HepG2 (cell line): ENCODE measurements at regions not wholly inside any gene's neighbourhood (a gene's known extent, or its start where the extent isn't known, plus 50 kb on each side); places are given as distances from the start of the nearest gene placed in this dataset.

ENCODE experiments used
- ATAC-seq: fragments of 200-7000 bp; cut with Tn5 transposase; 3 replicates; pipeline ENCODE4 v1.9.1; 2020; ENCODE audit warnings: mild to moderate bottlenecking, moderate library complexity
- BruUV-seq: library from RNA; stranded (reverse); fragments of 400-500 nt; replicated peaks from 2 replicates; lab custom pipeline; 2021; lab: Mats Ljungman, UMichigan
- CTCF ChIA-PET: fragments of 300-600 bp; formaldehyde crosslinking; extraction: SDS; loops from one replicate; lab custom pipeline; 2021; ENCODE audit warnings: low total read pairs, inconsistent platforms, low intra/inter-chr PET ratio; lab: Yijun Ruan, JAX
- POLR2A ChIA-PET: fragments of 350-600 bp; sonication (Branson Sonifier 250); formaldehyde crosslinking; loops from one replicate; lab custom pipeline; 2020; ENCODE audit warnings: antibody characterized with exemption, inconsistent platforms; lab: Yijun Ruan, JAX
- DNase-seq: peaks from one replicate; pipeline ENCODE4 v3.0.0-alpha.2; 2015; ENCODE audit warnings: low spot score
- FAIRE-seq: peaks from 3 replicates; lab custom pipeline; 2011; peaks lifted over from hg19 to GRCh38; lab: Jason Lieb, UNC
- H2AFZ ChIP-seq: one replicate; pipeline ENCODE4 v1.6.1; 2011; ENCODE audit warnings: low read length, inconsistent platforms
- H3K27ac ChIP-seq: fragments of 300-600 bp; 3 replicates; pipeline ENCODE4 v1.8.0; 2011; ENCODE audit warnings: mixed run types, mild to moderate bottlenecking, mixed read lengths, low read length, inconsistent platforms; ENCODE audit not compliant: insufficient read depth; ENCODE audit errors: extremely low read length
- H3K27me3 ChIP-seq, 2 experiments: fragments of 200-600 bp in 1 of 2; 2 replicates in 1 of 2; 3 replicates in 1 of 2; pipeline versions ENCODE4 v1.6.0 to v1.8.0; 2011; ENCODE audit warnings: low read length in 2 of 2, mild to moderate bottlenecking in 2 of 2, moderate library complexity in 2 of 2, inconsistent platforms in 1 of 2; ENCODE audit not compliant: insufficient read depth in 2 of 2, control insufficient read depth in 1 of 2
- H3K36me3 ChIP-seq, 2 experiments: fragments of 200-600 bp in 1 of 2; replicated peaks in 1 of 2; 2 replicates in 1 of 2; 3 replicates in 1 of 2; pipeline versions ENCODE4 v1.5.1 to v1.8.0; 2011; ENCODE audit warnings: low read length in 2 of 2, inconsistent platforms in 1 of 2; ENCODE audit not compliant: insufficient read depth in 2 of 2, control insufficient read depth in 1 of 2
- H3K4me1 ChIP-seq: 2 replicates; pipeline ENCODE4 v1.5.1; 2012; ENCODE audit warnings: low read length, inconsistent platforms; ENCODE audit not compliant: insufficient read depth
- H3K4me2 ChIP-seq: 2 replicates; pipeline ENCODE4 v1.6.0; 2011; ENCODE audit warnings: low read depth, low read length, inconsistent platforms
- H3K4me3 ChIP-seq, 3 experiments: fragments of 200-600 bp in 1 of 3; sonication (generic), shearing (Covaris generic) in 1 of 3; replicated peaks in 1 of 3; 2 replicates each; pipeline ENCODE4 v1.5.1; 2011 to 2016; ENCODE audit warnings: low read length in 3 of 3, inconsistent platforms in 2 of 3, low read depth in 2 of 3, mild to moderate bottlenecking in 2 of 3, control low read depth in 1 of 3, mixed read lengths in 1 of 3; ENCODE audit not compliant: insufficient read depth in 1 of 3
- H3K79me2 ChIP-seq: one replicate; pipeline ENCODE4 v1.6.1; 2011; ENCODE audit warnings: low read length, inconsistent platforms; ENCODE audit not compliant: insufficient read depth
- H3K9ac ChIP-seq: 2 replicates; pipeline ENCODE4 v1.6.0; 2011; ENCODE audit warnings: mild to moderate bottlenecking, low read depth, low read length, inconsistent platforms; ENCODE audit not compliant: insufficient read depth
- H3K9me3 ChIP-seq: 2 replicates; pipeline ENCODE4 v1.5.1; 2012; ENCODE audit warnings: mild to moderate bottlenecking, low read length
- H4K20me1 ChIP-seq: 2 replicates; pipeline ENCODE4 v1.6.0; 2011; ENCODE audit warnings: inconsistent platforms, mild to moderate bottlenecking, low read length, moderate library complexity; ENCODE audit not compliant: insufficient read depth
- E2F5 ChIP-seq: sonication (generic); formaldehyde crosslinking; conservative IDR thresholded peaks from 2 replicates; pipeline ENCODE4 v1.4.0; 2020; ENCODE audit warnings: missing genetic modification reagents
- ZBTB38 ChIP-seq: sonication (generic); formaldehyde crosslinking; IDR thresholded peaks from 2 replicates; pipeline ENCODE4 v1.5.1; 2020; ENCODE audit warnings: mild to moderate bottlenecking, missing genetic modification reagents
- ZGPAT ChIP-seq: IDR thresholded peaks from 2 replicates; pipeline ENCODE4 v1.6.1; 2016; ENCODE audit warnings: mild to moderate bottlenecking
- ZNF160 ChIP-seq: sonication (generic); formaldehyde crosslinking; IDR thresholded peaks from 2 replicates; pipeline ENCODE4 v1.8.0; 2022; ENCODE audit warnings: mild to moderate bottlenecking, inconsistent platforms, missing genetic modification reagents
- ZXDC ChIP-seq: sonication (generic); formaldehyde crosslinking; IDR thresholded peaks from 2 replicates; pipeline ENCODE4 v1.5.0; 2020; ENCODE audit warnings: mild to moderate bottlenecking, missing genetic modification reagents
- WGBS: methylation state at CpG from one replicate; pipeline ENCODE4 v1.1.6; 2017; ENCODE audit warnings: low lambda C conversion rate; 5-methylcytosine and 5-hydroxymethylcytosine counted together
- in situ Hi-C: cut with HindIII; loops from 2 replicates; pipeline ENCODE4 v1.10.0; 2017; ENCODE audit warnings: low pct_unique_long_range_greater_than_20kb; ENCODE audit not compliant: extremely low pct_ligation_motif_present
- intact Hi-C: fragments of 100-400 bp; cut with micrococcal nuclease; formaldehyde crosslinking; loops from one replicate; pipeline ENCODE4 v1.10.0; 2022; ENCODE audit not compliant: unreplicated experiment

DNA sequence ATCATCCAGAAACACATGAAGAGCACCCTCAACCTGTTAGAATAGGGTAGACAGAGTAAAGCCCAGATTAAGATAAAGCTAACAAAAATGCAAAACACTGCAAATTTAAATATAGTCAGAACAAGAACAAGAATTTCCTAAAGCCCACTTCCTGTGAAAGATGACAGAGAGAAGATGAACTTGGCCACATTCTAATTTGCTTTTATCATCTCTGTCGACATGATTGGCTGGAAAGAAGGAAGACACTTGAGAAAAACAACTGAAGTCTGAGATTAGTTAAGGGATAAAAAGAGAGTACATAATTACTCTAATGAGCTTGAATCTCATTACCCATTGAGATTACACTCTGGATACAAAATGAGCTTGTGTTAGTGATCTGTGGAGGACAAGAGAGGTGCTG lies 537.6 kb downstream of the KLF5 start:
- Histone ChIP-seq H3K4me3 (no peak overlapping the region), H3K4me1 (0 out of 2 replicates have a peak, but pooled peaks cover 8% of the 10 kb centered on the region), H3K27me3 (no peaks in the 10 kb centered on the region; a peak in 1 of 5 replicates), H3K9ac (no peak overlapping the region), H3K9me3 (no peaks in the 10 kb centered on the region), H2AFZ (no peak overlapping the region), H3K36me3 (no peaks in the 10 kb centered on the region), H3K4me2 (no peak overlapping the region), H3K79me2 (no peaks in the 10 kb centered on the region), H3K27ac (no peak overlapping the region), H4K20me1 (no peaks in the 10 kb centered on the region)
- WGBS = 0% methylated on average over 1 of the region's 1 CpG
- DNase-seq (no peak), ATAC-seq (no peak), FAIRE-seq (no peak)
- in situ Hi-C loops = no loop called here
- BruUV-seq = no TSS peak
- no peak for TF ChIP-seq ZXDC
- ChIA-PET CTCF (no interaction called here), POLR2A (no interaction called here)
- intact Hi-C loops = no loop called here

- intact Hi-C loops = no loop called here
- WGBS = 28% methylated on average over 6 of the region's 6 CpGs
- DNase-seq = peak; percentile 5
- CTCF ChIA-PET = no interaction called here
- H3K4me3 ChIP-seq = no peak overlapping the region
- no peak for TF ChIP-seq ZBTB38 (CRISPR knock-in tag)
- no peak for TF ChIP-seq ZNF160 (CRISPR knock-in tag)
- no peak for TF ChIP-seq ZGPAT (CRISPR knock-in tag)
- no peak for TF ChIP-seq E2F5
- TF ChIP-seq, all 625 proteins: peak for 0
- no peaks in the 10 kb centered on the region for H4K20me1 ChIP-seq
- FAIRE-seq = no peak
- H3K4me2 ChIP-seq = no peak overlapping the region
- H3K27me3 ChIP-seq = no peaks in the 10 kb centered on the region
- POLR2A ChIA-PET = no interaction called here
- no peak overlapping the region for H3K27ac ChIP-seq
- no peak overlapping the region for H2AFZ ChIP-seq
- no peaks in the 10 kb centered on the region for H3K79me2 ChIP-seq
- H3K9ac ChIP-seq = no peak overlapping the region
- 0 out of 2 replicates have a peak, but pooled peaks cover 8% of the 10 kb centered on the region for H3K4me1 ChIP-seq
- H3K9me3 ChIP-seq = no peaks in the 10 kb centered on the region
- in situ Hi-C loops = no loop called here
- BruUV-seq = no TSS peak
- ATAC-seq = no peak
- no peaks in the 10 kb centered on the region for H3K36me3 ChIP-seq
These were observed 534.5 kb downstream of the KLF5 start for GRCh38 chr13:73593199-73593765.
